GM23338 (cell line): ENCODE measurements at regions not wholly inside any gene's neighbourhood (a gene's known extent, or its start where the extent isn't known, plus 50 kb on each side); places are given as distances from the start of the nearest gene placed in this dataset.

Experiments used
- CREB1 ChIP-seq: fragments of 250-450 bp; sonication (Bioruptor Pico); IDR thresholded peaks from 2 replicates; pipeline ENCODE4 v1.5.0; 2020; ENCODE audit warnings: low read depth, mild to moderate bottlenecking, moderate library complexity
- EZH2 ChIP-seq: fragments of 200-600 bp; sonication (generic); IDR thresholded peaks from one replicate; pipeline ENCODE4 v1.8.0; 2017; ENCODE audit warnings: antibody characterized with exemption, mild to moderate bottlenecking, low read depth; ENCODE audit not compliant: unreplicated experiment
- EZH2phosphoT487 ChIP-seq: fragments of 200-600 bp; sonication (generic); IDR thresholded peaks from one replicate; pipeline ENCODE4 v1.8.1; 2018; ENCODE audit warnings: antibody characterized with exemption; ENCODE audit not compliant: unreplicated experiment
- POLR2AphosphoS5 ChIP-seq: IDR thresholded peaks from 2 replicates; pipeline ENCODE4 v1.6.1; 2016; ENCODE audit warnings: antibody characterized with exemption, low read depth
- STAT1 ChIP-seq: IDR thresholded peaks from one replicate; pipeline ENCODE4 v1.6.1; 2016; ENCODE audit warnings: antibody characterized with exemption; ENCODE audit not compliant: unreplicated experiment
- TF ChIP-seq, protein P1 (sequence below), 2 experiments: fragments of 200-600 bp in 1 of 2; sonication (generic) in 1 of 2; conservative IDR thresholded peaks; 2 replicates each; pipeline versions ENCODE4 v1.5.1 to v1.6.1; 2016 to 2017; ENCODE audit warnings: antibody characterized with exemption in 2 of 2, low read depth in 2 of 2, mild to moderate bottlenecking in 2 of 2, moderate library complexity in 1 of 2

DNA sequence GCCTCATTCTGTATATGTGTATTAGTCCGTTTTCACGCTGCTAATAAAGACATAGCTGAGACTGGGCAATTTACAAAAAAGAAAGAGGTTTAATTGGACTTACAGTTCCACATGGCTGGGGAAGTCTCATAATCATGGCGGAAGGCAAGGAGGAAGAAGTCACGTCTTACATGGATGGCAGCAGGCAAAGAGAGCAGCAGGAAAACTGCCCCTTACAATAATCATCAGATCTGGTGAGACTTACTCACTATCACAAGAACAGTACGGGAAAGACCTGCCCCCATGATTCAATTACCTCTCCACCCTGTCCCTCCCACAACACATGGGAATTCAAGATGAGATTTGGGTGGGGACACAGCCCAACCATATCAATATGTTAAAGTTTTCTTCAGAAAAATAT is 49.8 kb upstream of the GPBP1 start:
- TF ChIP-seq, protein P1, sequence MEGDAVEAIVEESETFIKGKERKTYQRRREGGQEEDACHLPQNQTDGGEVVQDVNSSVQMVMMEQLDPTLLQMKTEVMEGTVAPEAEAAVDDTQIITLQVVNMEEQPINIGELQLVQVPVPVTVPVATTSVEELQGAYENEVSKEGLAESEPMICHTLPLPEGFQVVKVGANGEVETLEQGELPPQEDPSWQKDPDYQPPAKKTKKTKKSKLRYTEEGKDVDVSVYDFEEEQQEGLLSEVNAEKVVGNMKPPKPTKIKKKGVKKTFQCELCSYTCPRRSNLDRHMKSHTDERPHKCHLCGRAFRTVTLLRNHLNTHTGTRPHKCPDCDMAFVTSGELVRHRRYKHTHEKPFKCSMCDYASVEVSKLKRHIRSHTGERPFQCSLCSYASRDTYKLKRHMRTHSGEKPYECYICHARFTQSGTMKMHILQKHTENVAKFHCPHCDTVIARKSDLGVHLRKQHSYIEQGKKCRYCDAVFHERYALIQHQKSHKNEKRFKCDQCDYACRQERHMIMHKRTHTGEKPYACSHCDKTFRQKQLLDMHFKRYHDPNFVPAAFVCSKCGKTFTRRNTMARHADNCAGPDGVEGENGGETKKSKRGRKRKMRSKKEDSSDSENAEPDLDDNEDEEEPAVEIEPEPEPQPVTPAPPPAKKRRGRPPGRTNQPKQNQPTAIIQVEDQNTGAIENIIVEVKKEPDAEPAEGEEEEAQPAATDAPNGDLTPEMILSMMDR (conservative IDR thresholded peaks at IDR 0.05; ENCODE audit: low read depth in 2 of 2): no peak
- TF ChIP-seq EZH2: no peak
- TF ChIP-seq EZH2phosphoT487: no peak
- no peak for TF ChIP-seq CREB1 (CRISPR knock-in tag)
- TF ChIP-seq POLR2AphosphoS5: no peak
- TF ChIP-seq STAT1: no peak
